H4 (cell line): ENCODE measurements at regions not wholly inside any gene's neighbourhood (a gene's known extent, or its start where the extent isn't known, plus 50 kb on each side); places are given as distances from the start of the nearest gene placed in this dataset.
"Not testable (repeated sequence)": the region's sequence is repeated elsewhere in the genome, so short reads cannot be mapped to it uniquely, and the experiment has no call there.

Experiments used
- DNase-seq: peaks from one replicate; pipeline ENCODE4 v3.0.0-alpha.2; 2015; ENCODE audit warnings: low spot score

DNA sequence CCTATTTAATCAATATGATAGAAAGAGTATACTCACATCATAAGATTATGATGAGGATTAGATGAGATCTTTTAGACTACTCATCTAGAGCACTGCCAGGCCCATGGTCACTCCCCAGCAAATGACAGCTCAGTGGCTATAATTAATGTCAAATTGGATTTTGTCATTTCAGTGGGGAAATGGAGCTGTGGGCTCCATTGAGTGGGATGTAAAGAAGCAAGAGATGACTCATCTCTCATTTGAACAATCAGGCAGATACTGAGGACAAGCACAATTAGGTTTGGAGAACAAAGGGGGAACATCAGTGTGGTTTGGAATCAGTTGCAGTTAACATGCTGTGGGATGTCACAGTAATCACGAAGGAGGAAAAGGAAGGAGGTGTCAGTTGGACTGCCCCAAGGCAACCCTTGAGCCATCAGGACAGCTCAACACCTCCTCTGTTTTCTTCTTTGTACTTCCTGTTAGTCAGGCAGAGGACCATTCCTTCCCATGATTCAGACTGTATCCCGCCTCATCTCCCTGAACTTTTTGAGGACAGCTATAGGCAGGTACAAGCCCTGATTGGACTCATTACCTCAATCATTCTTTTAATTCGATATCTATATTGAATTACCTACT, 473.7 kb upstream of the ISX start:
- DNase-seq, result no peak

DNA sequence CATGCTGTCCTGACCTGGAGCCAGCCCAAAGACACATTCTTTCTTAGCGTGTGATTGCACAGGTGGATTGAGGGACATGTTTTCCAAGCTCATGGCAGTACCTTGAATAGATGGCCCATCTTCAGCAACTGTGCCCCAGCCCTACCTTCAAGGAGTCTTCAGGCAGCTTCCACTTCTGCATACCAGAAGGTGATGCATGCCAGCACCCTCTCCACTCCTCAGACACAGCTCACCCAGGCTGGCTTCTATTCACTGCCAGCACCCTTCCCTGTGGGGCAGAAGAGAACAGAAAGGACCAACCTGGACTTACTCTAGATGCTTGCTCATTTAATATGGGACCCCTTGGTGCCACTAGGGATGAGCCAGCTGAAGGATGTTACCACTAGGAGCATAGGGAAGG, 466.4 kb upstream of the ISX start:
- no peak for DNase-seq

DNA sequence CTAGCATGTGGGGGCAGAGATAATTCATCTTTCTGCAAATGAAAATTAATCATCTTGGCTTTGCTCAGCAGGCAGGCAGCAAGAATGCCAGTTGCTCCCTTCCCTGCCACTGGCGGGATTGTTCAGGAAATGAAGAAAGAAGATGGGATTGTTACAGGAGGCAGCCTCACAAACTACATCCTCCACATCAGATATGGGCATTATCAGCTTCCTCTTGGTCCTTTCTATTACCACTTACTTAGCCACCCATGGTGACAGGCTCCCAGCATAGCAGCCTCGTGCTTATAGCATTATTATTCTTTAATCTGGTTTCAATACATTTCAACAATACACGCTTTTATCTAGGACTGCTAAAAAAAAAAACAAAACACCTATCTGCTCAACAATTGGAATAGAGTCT, 461.6 kb upstream of the ISX start:
- DNase-seq, result no peak

DNA sequence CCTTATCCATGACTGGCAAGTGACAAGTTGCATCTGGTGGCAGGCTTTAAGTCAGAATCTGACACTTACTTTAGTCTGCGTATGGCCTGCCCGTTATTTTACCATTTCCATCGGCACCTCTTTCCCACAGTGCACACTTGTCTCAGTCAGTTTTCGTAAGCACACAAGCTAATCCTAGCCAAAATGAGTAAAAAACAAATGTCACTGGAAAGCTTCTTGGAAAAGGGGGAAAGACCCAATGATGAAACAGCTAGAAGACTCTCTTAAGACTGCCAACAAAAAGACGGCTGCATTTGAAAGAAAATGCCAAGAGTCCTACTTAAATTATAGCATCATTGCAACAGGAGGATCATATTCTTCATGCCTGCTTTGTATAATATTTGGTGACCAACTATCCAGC, 457.9 kb upstream of the ISX start:
- no peak for DNase-seq

DNA sequence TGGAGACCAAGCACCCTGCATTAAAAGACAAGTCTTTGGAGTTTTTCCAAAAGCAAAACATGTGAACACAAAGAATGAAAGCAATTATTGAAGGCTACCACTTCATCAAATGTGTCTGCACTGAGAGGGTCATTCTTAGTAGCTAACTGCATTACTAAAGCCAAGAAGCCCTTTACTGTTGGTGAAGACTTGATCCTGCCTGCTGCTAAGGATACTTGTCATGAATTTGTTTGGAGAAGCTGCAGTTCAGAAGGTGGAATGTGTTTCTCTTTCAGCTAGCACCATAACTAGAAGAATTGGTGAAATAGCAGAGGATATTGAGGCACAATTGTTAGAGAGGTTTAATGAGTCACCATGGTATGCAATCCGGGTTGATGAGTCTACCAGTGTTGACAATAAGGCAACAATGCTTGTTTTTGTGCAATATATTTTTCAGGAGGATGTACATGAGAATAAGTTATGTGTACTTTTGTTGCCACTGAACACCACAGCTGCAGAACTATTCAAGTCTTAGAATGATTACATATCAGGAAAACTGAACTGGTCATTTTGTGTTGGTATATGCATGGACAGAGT, 457.3 kb upstream of the ISX start:
- no peak for DNase-seq

DNA sequence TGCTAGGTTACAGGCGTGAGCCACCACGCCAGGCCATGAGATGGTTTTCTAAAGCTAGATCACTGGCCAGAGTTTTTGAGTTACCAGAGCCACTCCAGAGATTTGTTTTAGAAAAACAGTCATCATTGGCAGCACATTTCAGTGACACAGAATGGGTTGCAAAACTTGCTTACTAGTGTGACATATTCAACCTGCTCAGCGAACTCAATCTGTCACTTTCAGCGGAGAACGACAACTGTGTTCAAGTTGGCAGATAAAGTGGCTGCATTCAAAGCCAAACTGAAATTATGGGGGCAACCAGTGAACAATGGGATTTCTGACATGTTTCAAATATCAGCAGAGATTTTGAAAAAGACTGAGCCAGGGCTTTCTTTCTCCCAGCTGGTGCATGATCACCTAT, 456.3 kb upstream of the ISX start:
- no peak for DNase-seq

DNA sequence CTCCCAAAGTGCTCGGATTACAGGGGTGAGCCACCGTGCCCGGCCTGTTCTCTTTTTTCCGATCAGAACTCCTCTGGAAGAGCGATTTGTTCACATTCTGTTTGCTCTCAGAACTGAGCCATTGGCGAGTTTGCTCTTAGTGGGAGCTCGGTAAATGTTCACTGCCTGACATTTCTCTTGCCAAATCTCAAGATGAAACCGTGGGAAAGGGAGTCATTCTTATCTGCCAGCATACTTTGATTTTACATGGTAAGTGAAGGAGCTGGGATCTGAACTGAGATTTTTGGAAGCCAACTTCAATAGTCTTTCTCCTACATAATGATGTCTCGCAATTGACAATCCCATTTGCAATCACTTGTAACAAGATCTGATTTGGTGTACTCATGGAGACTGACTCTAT, 445.8 kb upstream of the ISX start:
- no peak for DNase-seq

DNA sequence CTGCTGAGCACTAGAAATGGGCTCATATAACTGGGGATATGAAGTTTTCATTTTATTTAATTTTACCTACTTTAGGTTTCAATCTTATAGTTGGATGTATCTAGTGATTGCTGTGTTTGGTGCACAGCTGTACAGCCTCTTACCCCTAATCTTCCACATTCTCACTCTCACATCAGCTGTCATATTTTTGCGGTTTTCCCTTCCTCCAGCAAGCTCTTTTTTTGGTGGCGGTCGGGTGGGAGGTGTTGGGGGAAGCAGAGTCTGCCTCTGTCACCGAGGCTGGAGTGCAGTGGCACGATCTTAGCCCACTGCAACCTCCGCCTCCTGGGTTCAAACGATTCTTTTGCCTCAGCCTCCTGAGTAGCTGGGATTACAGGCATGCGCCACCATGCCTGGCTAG, 445.1 kb upstream of the ISX start:
- no peak for DNase-seq

DNA sequence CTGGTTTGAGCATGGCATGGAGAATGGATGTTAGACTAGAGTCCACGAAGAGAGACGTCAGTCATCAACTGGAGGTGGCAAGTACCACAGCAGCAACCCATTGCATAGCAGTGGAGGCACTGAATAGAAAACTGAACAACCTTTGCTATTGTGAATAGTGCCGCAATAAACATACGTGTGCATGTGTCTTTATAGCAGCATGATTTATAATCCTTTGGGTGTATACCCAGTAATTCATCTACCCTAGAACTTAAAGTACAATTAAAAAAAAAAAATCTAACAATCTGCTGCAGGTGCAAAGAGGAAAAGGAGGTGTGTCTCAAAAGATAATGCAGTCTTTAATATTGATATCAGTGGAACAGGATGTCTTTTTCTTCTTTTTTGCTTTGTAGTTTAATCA, 443.4 kb upstream of the ISX start:
- DNase-seq, result no peak

DNA sequence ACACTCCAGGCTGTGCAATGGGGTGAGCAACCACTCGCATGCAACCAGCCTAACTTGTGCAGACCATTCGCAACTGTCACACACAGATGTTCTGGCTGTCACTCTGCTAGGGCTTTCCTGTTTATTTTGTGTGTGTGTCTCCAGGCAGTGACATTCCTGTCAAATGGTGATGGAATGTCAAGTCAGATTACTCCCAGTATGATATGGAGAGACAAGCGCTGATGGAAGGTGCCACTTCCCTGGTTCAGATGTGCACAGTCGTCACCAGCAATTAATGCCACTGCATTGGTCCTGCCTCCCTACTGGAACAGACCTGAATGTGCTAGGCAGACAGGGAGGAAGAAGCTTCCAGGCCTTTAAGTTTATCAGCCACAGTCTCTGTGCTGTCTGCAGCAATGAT, 442.4 kb upstream of the ISX start:
- DNase-seq, result no peak

DNA sequence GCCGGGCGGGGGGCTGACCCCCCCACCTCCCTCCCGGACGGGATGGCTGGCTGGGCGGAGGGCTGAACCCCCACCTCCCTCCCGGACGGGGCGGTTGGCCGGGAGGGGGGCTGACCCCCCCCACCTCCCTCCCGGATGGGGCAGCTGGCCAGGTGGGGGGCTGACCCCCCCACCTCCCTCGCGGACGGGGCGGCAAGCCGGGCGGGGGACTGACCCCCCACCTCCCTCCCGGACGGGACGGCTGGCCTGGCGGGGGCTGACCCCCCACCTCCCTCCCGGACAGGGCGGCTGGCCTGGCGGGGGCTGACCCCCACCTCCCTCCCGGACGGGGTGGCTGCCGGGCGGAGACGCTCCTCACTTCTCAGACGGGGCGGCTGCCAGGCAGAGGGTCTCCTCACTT, 440.1 kb upstream of the ISX start:
- DNase-seq, result not testable (repeated sequence)

DNA sequence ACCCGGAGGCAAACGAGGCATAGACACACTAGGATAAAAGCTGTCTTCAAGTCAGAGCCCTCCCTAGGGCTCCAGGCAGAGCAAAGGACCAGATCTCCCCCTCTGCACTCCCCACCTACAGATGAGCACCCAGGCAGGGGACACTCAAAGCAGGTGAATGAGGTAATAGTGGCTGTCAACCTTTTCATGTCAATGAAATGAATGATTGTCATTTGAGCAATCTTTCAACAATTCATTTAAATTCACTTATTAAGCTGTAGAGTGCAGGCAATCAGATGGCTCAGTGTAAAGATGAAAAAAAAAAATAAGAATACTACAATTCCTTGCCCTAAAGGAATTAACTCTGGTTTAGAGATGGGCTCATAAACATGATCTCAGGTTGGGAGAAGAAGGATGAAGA, 427.8 kb upstream of the ISX start:
- DNase-seq, result no peak

DNA sequence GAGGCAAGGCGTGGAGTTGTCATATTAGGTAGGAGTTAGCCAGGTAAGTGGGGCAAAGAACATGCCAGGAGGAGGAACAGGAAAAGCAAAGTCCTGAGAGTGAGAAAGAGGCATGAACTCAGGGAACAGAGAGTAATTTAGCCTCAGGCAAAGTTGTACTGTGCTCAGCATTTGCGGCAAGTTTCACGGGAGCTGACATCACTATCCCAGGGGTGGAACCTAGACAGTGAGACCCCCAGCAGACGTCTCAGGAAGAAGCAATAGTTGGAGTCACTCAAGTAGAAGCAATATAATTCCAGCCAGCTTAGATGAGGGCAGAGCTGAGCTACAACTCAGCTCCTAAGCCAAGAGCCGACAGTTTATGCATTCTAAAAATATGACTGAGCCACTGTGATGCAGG, 426.0 kb upstream of the ISX start:
- DNase-seq, result no peak

DNA sequence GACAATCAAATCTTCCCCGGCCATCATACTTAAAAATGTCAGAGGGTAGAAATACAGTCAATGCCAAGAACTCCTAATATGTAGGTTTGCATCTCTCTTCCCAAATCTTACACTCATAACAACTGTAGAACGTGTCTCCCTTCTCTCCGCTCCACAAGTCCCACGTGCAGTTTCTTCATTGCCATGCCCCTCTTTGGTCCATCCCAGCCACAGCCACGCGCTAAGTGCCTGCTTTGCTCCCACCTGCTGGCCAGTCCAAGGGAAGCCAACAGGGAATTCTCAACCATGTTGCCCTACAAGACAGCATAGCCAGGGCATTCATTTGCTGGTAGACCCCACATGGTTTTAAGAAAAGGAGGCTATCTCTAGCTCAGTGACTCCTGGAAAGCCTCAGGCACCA, 420.6 kb upstream of the ISX start:
- no peak for DNase-seq

DNA sequence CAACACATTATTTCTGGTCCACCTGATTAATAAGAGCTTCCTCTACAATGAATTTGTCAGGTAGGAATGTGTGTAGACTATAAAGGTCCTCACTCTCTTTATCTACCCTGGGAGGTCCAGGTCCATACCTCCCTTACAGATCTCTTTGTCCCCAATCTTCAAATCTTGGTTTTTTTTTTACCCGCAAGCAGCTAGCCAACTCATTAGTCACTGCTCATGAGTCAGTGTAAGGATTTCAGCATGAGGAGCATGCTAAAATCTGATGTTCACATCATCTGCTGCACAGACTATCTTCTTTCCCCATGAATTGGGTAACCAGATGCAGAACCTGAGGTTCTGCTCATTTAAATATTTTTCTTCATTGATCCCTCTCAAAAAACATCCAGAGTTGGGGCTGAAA, 397.0 kb upstream of the ISX start:
- peak; percentile 6 for DNase-seq

DNA sequence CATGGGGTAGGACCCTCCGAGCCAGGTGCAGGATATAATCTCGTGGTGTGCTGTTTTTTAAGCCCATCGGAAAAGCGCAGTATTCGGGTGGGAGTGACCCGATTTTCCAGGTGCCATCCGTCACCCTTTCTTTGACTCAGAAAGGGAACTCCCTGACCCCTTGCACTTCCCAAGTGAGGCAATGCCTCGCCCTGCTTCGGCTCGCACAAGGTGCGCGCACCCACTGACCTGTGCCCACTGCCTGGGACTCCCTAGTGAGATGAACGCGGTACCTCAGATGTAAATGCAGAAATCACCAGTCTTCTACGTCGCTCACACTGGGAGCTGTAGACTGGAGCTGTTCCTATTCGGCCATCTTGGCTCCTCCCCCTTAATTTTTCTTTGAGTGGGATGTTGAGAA, 382.9 kb upstream of the ISX start:
- not testable (repeated sequence) for DNase-seq

DNA sequence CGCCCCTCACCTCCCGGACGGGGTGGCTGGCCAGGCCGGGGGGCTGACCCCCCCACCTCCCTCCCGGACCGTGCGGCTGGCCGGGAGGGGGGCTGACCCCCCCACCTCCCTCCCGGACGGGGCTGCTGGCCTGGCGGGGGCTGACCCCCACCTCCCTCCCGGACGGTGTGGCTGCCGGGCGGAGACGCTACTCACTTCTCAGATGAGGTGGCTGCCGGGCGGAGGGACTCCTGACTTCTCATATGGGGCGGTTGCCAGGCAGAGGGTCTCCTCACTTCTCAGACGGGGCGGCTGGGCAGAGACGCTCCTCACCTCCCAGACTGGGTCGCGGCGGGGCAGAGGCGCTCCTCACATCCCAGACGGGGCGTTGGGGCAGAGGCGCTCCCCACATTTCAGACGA, 381.7 kb upstream of the ISX start:
- not testable (repeated sequence) for DNase-seq

DNA sequence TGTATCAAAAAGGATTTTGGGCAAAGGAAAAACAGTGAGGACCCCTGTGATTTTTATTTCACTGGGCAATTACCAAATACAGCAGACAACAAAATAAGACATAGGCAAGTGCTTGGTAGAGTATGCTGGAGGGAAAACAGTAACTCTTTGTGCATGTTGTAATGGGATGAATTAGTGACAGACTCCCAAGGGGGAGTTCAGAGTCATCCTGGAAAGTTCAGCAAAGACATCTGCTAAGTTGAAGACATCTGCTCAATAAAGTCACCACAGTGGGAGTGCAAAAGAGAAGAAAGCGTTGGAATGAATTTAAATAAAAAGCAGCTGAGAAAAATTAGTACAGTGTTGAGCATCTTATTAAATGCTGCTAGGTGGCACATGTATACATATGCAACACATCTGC, 378.8 kb upstream of the ISX start:
- no peak for DNase-seq

DNA sequence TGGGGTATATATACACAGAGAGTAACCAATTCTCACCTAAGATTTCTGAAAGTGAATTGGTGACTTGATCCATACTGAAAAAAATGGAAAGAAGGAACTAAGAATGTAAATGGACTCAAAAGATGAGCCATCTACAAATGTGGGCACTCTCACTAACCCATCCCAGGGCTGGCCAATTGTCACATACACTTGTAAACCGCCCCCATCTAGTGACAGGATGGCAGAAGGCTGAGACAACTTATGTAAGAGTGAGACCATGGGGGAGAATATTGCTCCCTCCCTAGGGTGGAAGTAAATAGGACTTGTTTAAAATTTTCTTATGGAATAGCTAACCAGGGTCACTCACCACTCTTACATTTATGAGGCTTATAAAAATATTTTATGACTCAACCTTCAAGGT, 377.1 kb upstream of the ISX start:
- no peak for DNase-seq

DNA sequence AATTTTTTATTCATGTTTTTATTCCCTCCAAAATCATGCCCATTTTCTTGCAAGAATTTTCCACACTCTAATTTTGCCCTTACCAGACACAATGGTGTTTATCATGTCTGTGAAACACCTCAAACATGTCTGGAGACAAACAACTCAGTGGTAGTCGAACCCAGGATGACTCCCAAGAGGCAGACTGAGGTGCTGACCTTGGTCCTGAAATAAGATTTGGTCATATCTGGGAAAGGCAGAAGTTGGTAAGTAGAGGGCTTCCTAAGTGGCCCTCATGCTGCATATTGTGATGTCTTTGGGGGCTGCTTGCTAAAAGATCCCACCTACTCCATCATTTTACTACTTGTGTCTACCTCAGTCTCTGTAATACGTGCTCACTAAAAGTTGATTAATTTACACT, 369.4 kb upstream of the ISX start:
- DNase-seq, result no peak

DNA sequence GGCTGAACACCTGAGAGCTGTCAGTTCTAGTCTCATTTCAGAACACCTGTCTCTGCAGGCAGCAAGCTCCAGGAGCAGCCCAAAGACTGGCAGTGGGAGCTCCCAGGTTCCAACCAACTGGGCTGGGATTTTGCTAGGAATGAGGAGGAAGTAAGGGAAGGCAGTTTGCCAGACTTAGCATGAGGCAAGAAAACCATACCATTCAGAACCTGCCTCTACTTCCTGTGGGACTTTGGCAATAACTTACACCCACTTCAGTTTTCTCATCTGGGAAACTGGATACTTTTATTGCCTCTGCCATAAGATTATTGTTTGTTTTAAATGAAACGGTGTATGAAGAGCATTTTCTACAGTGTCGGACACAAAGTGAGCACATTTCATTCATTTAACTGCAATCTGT, 363.7 kb upstream of the ISX start:
- no peak for DNase-seq

DNA sequence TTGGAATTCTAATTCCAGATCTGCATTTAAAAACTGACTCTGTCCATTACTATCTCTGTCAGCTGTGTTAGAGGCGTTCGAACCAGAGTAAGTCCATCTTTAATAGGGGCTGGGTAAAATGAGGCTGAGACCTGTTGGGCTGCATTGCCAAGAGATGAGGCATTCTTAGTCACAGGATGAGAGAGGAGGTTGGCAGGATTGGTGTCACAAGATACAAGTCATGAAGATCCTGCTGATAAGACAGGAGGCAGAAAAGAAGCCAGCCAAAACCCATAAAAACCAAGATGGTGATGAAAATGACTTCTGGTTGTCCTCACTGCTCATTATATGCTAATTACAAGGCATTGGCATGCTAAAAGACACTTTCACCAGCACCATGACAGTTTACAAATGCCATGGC, 356.3 kb upstream of the ISX start:
- no peak for DNase-seq

DNA sequence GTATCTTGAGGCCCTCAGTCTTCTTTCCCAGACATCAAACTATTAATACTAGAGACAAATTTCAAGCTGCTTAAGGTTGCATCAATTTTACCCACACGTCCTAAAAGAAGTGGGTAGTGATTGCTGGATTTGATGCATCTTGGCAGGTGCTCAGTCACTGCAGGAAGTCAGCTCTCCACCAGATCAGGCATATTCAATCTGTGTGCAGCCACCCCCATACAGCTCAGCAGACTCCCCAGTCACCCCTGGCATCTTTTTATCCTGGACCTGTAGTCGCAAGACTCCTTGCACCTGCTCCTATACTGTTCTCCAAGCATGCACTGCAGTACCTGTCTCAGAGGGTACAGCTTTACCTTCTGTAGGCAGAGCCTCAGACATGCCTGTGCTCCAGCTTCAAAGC, 343.1 kb upstream of the ISX start:
- no peak for DNase-seq

DNA sequence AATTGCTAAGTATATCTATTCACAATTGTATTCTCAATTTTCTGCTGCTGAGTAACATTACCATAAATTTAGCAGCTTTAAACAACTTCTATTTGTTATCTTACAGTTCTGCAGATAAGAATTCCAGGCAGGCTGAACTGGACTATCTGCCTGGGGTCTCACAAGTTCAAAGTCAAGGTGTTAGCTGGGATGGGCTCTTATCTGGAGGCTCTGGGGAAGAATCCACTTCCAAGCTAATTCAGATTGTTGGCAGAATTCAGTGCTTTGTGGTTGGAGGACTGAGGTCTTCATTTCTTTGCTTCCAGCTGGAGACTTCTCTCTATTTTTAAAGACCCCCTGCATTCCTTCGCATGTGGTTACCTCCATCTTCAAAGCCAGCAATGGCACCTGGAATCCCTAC, 329.9 kb upstream of the ISX start:
- no peak for DNase-seq
